Esophagus muscularis mucosa (tissue), 4 donors: ENCODE measurements at regions not wholly inside any gene's neighbourhood (a gene's known extent, or its start where the extent isn't known, plus 50 kb on each side); places are given as distances from the start of the nearest gene placed in this dataset.

ENCODE experiments used
- DNase-seq: peaks from one replicate; pipeline ENCODE4 v3.0.0-alpha.2; 2017; ENCODE audit errors: extremely low spot score
- H3K27ac ChIP-seq, 4 donors: fragments of 200-600 bp; sonication (generic); replicated peaks in 1 of 4; 1 replicate in 3 of 4; 2 replicates in 1 of 4; pipeline ENCODE4 v1.5.1; 2016 to 2019; ENCODE audit warnings: mild to moderate bottlenecking in 1 of 4
- H3K27me3 ChIP-seq, 4 donors: fragments of 200-600 bp; sonication (generic); one replicate each; pipeline versions ENCODE4 v1.5.1 to v1.6.0; 2016 to 2019
- H3K36me3 ChIP-seq, 4 donors: fragments of 200-600 bp; sonication (generic); one replicate each; pipeline ENCODE4 v1.5.1; 2016 to 2019
- H3K4me1 ChIP-seq, 4 donors: fragments of 200-600 bp; sonication (generic); one replicate each; pipeline ENCODE4 v1.5.1; 2016 to 2019
- H3K4me3 ChIP-seq, 4 donors: fragments of 200-600 bp; sonication (generic); 1 replicate in 2 of 4; 2 replicates in 2 of 4; pipeline ENCODE4 v1.5.1; 2016 to 2019; ENCODE audit warnings: mild to moderate bottlenecking in 4 of 4, moderate library complexity in 1 of 4
- H3K9me3 ChIP-seq, 4 donors: fragments of 200-600 bp; sonication (generic); 1 replicate in 3 of 4; 2 replicates in 1 of 4; pipeline ENCODE4 v1.5.1; 2016 to 2019
- EP300 ChIP-seq: sonication (generic); formaldehyde crosslinking; IDR thresholded peaks from one replicate; pipeline ENCODE4 v1.6.1; 2017; ENCODE audit warnings: antibody characterized with exemption
- POLR2A ChIP-seq: fragments of 450-650 bp; IDR thresholded peaks from one replicate; pipeline ENCODE4 v1.6.1; 2017; ENCODE audit warnings: antibody characterized with exemption, moderate library complexity, mild to moderate bottlenecking, low read depth
- POLR2AphosphoS5 ChIP-seq, 2 donors: sonication (generic); formaldehyde crosslinking; IDR thresholded peaks; one replicate each; pipeline ENCODE4 v1.6.1; 2017; ENCODE audit warnings: antibody characterized with exemption in 2 of 2
- WGBS: methylation state at CpG from one replicate; pipeline ENCODE4 v1.1.5; 2018; 5-methylcytosine and 5-hydroxymethylcytosine counted together
- intact Hi-C: fragments of 100-400 bp; cut with DNase I; formaldehyde crosslinking; loops from one replicate; pipeline ENCODE4 v1.15.1; 2023
- TF ChIP-seq, protein P1 (sequence below), 3 experiments: fragments of 200-600 bp in 2 of 3; fragments of 450-650 bp in 1 of 3; sonication (generic) in 2 of 3; IDR thresholded peaks; one replicate each; pipeline ENCODE4 v1.5.1; 2017 to 2019; ENCODE audit warnings: antibody characterized with exemption in 3 of 3, mild to moderate bottlenecking in 2 of 3, moderate library complexity in 1 of 3

DNA sequence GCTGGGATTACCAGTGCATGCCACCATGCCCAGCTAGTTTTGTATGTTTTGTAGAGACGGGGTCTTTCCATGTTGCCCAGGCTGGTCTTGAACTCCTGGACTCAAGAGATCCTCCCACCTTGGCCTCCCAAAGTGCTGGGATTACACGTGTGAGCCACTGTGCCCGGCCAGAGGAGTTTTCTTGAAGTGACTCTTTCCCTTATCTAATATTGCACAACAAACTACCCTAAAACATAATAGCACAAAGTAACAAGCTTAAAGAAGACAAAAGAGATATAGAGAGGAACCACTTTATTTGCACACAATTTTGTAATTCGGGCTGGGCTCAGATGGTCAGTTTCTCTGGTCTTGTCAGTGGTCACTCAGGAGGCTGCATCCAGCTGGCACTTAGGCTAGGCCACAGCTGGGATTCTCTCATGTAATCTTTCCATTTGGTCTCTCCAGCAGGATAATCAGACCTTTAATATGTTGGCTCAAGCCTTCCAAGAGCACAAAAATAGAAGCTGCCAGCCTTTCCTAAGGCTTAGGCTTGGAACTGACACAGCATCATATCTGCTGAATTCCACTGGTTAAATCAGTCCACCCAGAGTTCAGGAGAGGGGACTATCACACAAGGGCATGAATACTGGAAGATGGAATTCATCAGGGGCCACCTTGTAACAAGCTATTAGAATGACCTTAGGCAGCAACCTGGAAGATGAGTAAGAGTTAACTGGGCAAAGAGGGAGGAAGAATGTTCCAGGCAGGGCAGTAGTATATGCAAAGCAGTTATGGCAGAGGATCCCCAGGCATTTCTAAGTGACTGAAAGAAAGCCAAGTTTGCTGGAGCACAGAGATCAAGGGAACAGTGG, 56.7 kb upstream of the PNRC1 start:
- no peaks in the 10 kb centered on the region for H3K27me3 ChIP-seq
- no peak for TF ChIP-seq POLR2A
- TF ChIP-seq, protein P1, sequence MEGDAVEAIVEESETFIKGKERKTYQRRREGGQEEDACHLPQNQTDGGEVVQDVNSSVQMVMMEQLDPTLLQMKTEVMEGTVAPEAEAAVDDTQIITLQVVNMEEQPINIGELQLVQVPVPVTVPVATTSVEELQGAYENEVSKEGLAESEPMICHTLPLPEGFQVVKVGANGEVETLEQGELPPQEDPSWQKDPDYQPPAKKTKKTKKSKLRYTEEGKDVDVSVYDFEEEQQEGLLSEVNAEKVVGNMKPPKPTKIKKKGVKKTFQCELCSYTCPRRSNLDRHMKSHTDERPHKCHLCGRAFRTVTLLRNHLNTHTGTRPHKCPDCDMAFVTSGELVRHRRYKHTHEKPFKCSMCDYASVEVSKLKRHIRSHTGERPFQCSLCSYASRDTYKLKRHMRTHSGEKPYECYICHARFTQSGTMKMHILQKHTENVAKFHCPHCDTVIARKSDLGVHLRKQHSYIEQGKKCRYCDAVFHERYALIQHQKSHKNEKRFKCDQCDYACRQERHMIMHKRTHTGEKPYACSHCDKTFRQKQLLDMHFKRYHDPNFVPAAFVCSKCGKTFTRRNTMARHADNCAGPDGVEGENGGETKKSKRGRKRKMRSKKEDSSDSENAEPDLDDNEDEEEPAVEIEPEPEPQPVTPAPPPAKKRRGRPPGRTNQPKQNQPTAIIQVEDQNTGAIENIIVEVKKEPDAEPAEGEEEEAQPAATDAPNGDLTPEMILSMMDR (IDR thresholded peaks at IDR 0.05) = no peak
- peak; percentile 33 to 50 for TF ChIP-seq POLR2AphosphoS5 (IDR thresholded peaks at IDR 0.05)
- peak; percentile 8 for TF ChIP-seq EP300
- intact Hi-C loops = loop anchor here (5.0 kb wide), 1 partner anchor 58 kb away; the partner anchor contains the start of gene PNRC1
- H3K36me3 ChIP-seq = no peaks in the 10 kb centered on the region
- WGBS = 69% methylated on average over 4 of the region's 4 CpGs
- no peak for DNase-seq
- no peak overlapping the region for H3K4me3 ChIP-seq
- H3K4me1 ChIP-seq = peaks cover 28 to 46% (median 37%) of the 10 kb centered on the region in 4 donors
- H3K27ac ChIP-seq = peak overlapping the region; percentile 77 to 85 (median 80)
- H3K9me3 ChIP-seq = no peaks in the 10 kb centered on the region

DNA sequence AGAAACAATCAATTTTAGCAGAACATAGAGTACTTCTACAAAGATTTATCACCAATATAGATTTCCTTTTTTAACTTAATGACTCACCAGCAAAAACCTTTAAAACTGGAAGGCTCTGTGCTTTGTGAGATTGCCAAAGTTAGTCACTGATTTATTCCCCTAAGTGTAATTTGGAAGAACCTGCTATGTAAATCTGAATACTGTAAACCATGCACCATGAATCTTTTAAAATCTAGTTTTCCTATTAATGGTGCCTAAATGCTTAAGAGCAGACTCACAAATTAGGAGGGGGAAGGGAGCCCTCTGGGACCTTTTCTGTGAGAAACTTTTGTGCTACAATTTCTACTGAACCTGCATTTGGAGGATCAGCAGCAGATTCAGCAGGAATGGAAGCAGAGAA, 57.8 kb upstream of the PNRC1 start:
- peak overlapping the region; percentile 77 to 85 (median 80) for H3K27ac ChIP-seq
- no peaks in the 10 kb centered on the region for H3K9me3 ChIP-seq
- no peak overlapping the region for H3K4me3 ChIP-seq
- H3K36me3 ChIP-seq = no peaks in the 10 kb centered on the region
- peak in 1 of 2 donors; percentile 58 for TF ChIP-seq POLR2AphosphoS5 (IDR thresholded peaks at IDR 0.05)
- TF ChIP-seq, protein P1 (IDR thresholded peaks at IDR 0.05) = no peak
- H3K27me3 ChIP-seq = no peaks in the 10 kb centered on the region
- peaks cover 28 to 46% (median 37%) of the 10 kb centered on the region in 4 donors for H3K4me1 ChIP-seq
- no peak for DNase-seq
- intact Hi-C loops = loop anchor here (5.0 kb wide), 1 partner anchor 60 kb away; the partner anchor contains the start of gene PNRC1

DNA sequence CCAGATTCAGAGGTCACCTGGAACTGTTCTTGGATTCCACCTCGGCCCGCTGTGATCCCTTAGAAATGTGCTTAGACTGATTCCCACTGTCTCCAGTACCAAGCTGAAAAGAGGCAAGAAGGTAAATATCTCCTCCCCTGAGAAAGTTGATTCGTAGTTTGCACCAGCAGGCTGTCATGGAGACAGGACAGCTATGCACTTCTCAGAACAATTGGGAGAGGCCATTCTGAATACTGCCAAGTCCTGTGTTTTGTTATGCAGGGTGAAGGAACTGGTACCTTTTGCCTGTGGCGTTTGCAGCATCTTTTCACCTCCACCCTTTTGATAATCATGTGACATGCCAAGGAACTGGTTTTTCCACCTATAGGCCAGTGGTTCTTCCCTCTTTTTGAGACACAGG, 58.2 kb upstream of the RNGTT start:
- H3K9me3 ChIP-seq = no peaks in the 10 kb centered on the region
- peaks cover 28 to 42% (median 37%) of the 10 kb centered on the region in 4 donors for H3K4me1 ChIP-seq
- H3K27me3 ChIP-seq = no peaks in the 10 kb centered on the region
- peak in 1 of 2 donors; percentile 8 for TF ChIP-seq POLR2AphosphoS5 (IDR thresholded peaks at IDR 0.05)
- TF ChIP-seq, protein P1 (IDR thresholded peaks at IDR 0.05) = no peak
- peak overlapping the region; percentile 77 to 85 (median 80) for H3K27ac ChIP-seq
- H3K36me3 ChIP-seq = no peaks in the 10 kb centered on the region
- H3K4me3 ChIP-seq = no peak overlapping the region
- WGBS = 56% methylated on average over 4 of the region's 4 CpGs
- intact Hi-C loops = loop anchor here (5.0 kb wide), 1 partner anchor 61 kb away; the partner anchor contains the start of gene PNRC1
- no peak for DNase-seq

DNA sequence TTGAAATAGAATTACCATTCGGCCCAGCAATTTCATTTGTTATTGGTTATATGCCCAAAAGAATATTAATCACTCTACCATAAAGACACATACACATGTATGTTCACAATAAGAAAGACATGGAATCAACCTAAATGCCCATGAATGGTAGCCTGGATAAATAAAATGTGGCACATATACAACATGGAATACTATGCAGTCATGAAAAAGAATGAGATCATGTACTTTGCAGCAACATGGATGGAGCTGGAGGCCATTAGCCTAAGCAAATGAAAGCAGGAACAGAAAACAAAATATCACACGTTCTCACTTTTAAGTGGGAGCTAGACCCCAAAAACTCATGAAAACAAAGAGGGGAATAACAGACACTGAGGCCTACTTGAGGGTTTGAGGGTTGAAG, 52.6 kb upstream of the RNGTT start:
- H3K9me3 ChIP-seq = no peaks in the 10 kb centered on the region
- no peak for DNase-seq
- TF ChIP-seq EP300 (no peak), POLR2A (no peak), POLR2AphosphoS5 (IDR thresholded peaks at IDR 0.05) (no peak)
- TF ChIP-seq, protein P1 (IDR thresholded peaks at IDR 0.05) = no peak
- intact Hi-C loops = no loop called here
- no peaks in the 10 kb centered on the region for H3K4me1 ChIP-seq
- no peak overlapping the region for H3K4me3 ChIP-seq
- H3K27me3 ChIP-seq = no peaks in the 10 kb centered on the region
- WGBS = 88% methylated on average over 2 of the region's 2 CpGs
- no peaks in the 10 kb centered on the region for H3K36me3 ChIP-seq
- H3K27ac ChIP-seq = no peak overlapping the region
